T-cell (primary cell): ENCODE measurements at regions not wholly inside any gene's neighbourhood (a gene's known extent, or its start where the extent isn't known, plus 50 kb on each side); places are given as distances from the start of the nearest gene placed in this dataset.

Experiments
- ATAC-seq, 4 experiments: fragments of 200-7000 bp in 3 of 4; fragments of 150-1000 bp in 1 of 4; cut with Tn5 transposase; replicated peaks in 1 of 4; 1 replicate in 3 of 4; 2 replicates in 1 of 4; pipeline ENCODE4 v1.10.0; 2021; ENCODE audit warnings: moderate library complexity in 3 of 4, mild to moderate bottlenecking in 2 of 4, moderate number of reproducible peaks in 1 of 4
- CTCF ChIA-PET, 2 donors: fragments of 300-600 bp; sonication (Branson Sonifier 250); formaldehyde crosslinking; loops; one replicate each; lab custom pipeline; 2022; ENCODE audit warnings: antibody characterized with exemption in 2 of 2; lab: Charles Lee
- POLR2A ChIA-PET, 2 donors: fragments of 300-600 bp; sonication (Branson Sonifier 250); formaldehyde crosslinking; loops; one replicate each; lab custom pipeline; 2022; ENCODE audit warnings: antibody characterized with exemption in 2 of 2; lab: Charles Lee
- DNase-seq, 35 experiments: peaks; one replicate each; pipeline versions ENCODE4 v3.0.0 to v3.0.0-alpha.2; 2013 to 2023
- H3K27ac ChIP-seq: one replicate; pipeline ENCODE4 v1.5.1; 2013; ENCODE audit warnings: low read length
- H3K27me3 ChIP-seq, 2 experiments: replicated peaks in 1 of 2; 1 replicate in 1 of 2; 2 replicates in 1 of 2; pipeline versions ENCODE4 v1.6.1 to v1.7.0; 2013; ENCODE audit warnings: low read length in 1 of 2, mixed read lengths in 1 of 2; ENCODE audit not compliant: control insufficient read depth in 2 of 2, insufficient read depth in 2 of 2; ENCODE audit errors: extremely low read depth in 1 of 2
- H3K36me3 ChIP-seq, 2 donors: 1 replicate in 1 of 2; 2 replicates in 1 of 2; pipeline versions ENCODE4 v1.6.1 to v1.7.0; 2013; ENCODE audit warnings: low read length in 1 of 2; ENCODE audit not compliant: control insufficient read depth in 2 of 2, insufficient read depth in 1 of 2; ENCODE audit errors: extremely low read depth in 1 of 2
- H3K4me1 ChIP-seq, 2 experiments: 1 replicate in 1 of 2; 2 replicates in 1 of 2; pipeline versions ENCODE4 v1.6.1 to v1.7.0; 2013; ENCODE audit warnings: low read length in 2 of 2, mixed read lengths in 1 of 2; ENCODE audit not compliant: insufficient read depth in 2 of 2, control insufficient read depth in 1 of 2; ENCODE audit errors: extremely low read depth in 1 of 2
- H3K4me3 ChIP-seq, 2 donors: 1 replicate in 1 of 2; 2 replicates in 1 of 2; pipeline versions ENCODE4 v1.5.1 to v1.7.0; 2013; ENCODE audit warnings: mild to moderate bottlenecking in 2 of 2, low read length in 1 of 2, moderate library complexity in 1 of 2; ENCODE audit not compliant: control insufficient read depth in 1 of 2; ENCODE audit errors: extremely low read depth in 1 of 2
- H3K9me3 ChIP-seq: 2 replicates; pipeline ENCODE4 v1.7.0; 2013
- H3K27ac Mint-ChIP-seq, 2 donors: one replicate each; pipeline ENCODE4 v1.8.0; 2020 to 2021; ENCODE audit warnings: mild to moderate bottlenecking in 2 of 2, mixed read lengths in 2 of 2
- H3K27me3 Mint-ChIP-seq, 2 donors: one replicate each; pipeline ENCODE4 v1.8.0; 2021 to 2022; ENCODE audit warnings: mixed read lengths in 2 of 2
- H3K36me3 Mint-ChIP-seq: one replicate; pipeline ENCODE4 v1.8.0; 2021; ENCODE audit warnings: mixed read lengths
- H3K4me1 Mint-ChIP-seq, 3 donors: one replicate each; pipeline ENCODE4 v1.8.0; 2020 to 2022; ENCODE audit warnings: mixed read lengths in 3 of 3, mild to moderate bottlenecking in 1 of 3
- H3K4me3 Mint-ChIP-seq, 3 donors: one replicate each; pipeline ENCODE4 v1.8.0; 2020 to 2022; ENCODE audit warnings: mild to moderate bottlenecking in 3 of 3, mixed read lengths in 3 of 3, moderate library complexity in 3 of 3
- H3K9me3 Mint-ChIP-seq, 3 donors: one replicate each; pipeline ENCODE4 v1.8.0; 2020 to 2022; ENCODE audit warnings: mixed read lengths in 3 of 3
- WGBS: methylation state at CpG from one replicate; pipeline ENCODE4 v1.1.5; 2013; ENCODE audit warnings: missing lambda C conversion rate; ENCODE audit not compliant: insufficient coverage; 5-methylcytosine and 5-hydroxymethylcytosine counted together

DNA sequence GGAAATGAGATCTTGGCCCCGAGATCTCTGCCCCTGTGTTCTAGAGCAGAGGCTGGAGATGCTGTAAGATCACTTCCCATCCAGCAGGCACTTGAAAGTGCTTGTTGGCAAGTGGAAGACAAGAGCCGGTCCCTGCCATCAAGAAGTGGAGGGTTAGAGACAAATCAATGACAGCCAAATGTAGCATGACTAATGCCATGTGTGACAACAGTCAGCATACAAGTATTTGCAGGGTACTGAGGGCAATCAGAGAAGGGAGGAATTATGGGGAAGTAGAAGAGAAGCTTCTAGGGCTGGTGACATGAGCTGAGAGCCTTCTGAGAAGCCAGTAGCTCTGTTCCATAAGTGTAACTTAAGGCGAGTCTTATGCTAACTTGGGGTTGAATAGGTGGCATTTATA is 58.6 kb downstream of the TMEM17 start:
- no peaks in the 10 kb centered on the region for H3K27me3 Mint-ChIP-seq
- ATAC-seq = no peak
- H3K27ac ChIP-seq = no peak overlapping the region
- DNase-seq = no peak
- H3K9me3 Mint-ChIP-seq = no peaks in the 10 kb centered on the region
- H3K4me3 ChIP-seq = no peak overlapping the region
- H3K9me3 ChIP-seq = no peaks in the 10 kb centered on the region
- no peaks in the 10 kb centered on the region for H3K36me3 Mint-ChIP-seq
- H3K27me3 ChIP-seq = no peaks in the 10 kb centered on the region
- ChIA-PET CTCF (interaction anchor here (0.6 to 2.1 kb wide), 2 partner anchors 10 to 1414 kb away, joined by 3 to 16 read pairs; no protein-coding TSS in a partner anchor), POLR2A (no interaction called here)
- no peak overlapping the region for H3K27ac Mint-ChIP-seq
- no peaks in the 10 kb centered on the region for H3K4me1 Mint-ChIP-seq
- H3K4me1 ChIP-seq = no peaks in the 10 kb centered on the region
- 92% methylated on average over 2 of the region's 3 CpGs for WGBS
- no peaks in the 10 kb centered on the region for H3K36me3 ChIP-seq
- no peak overlapping the region for H3K4me3 Mint-ChIP-seq

DNA sequence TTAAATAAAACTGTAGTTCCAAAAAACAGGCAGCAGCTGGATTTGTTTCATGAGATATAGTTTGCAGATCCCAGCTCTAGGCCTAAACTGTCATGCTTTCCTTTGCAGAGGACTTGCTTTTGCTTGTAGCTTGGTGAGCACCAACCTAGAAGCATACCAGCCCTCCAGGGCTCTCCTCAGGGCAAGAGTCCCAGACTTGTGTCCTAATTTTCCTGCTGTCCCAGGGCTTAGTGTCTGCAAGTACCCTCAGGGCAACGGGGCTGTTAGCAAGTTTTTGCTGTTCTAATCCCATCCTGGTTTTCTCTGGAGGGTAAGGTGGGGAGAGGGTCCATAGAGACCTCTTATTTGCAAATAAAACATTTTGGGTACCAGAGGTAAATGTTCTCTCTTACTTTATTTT is 59.5 kb downstream of the TMEM17 start:
- no peaks in the 10 kb centered on the region for H3K9me3 Mint-ChIP-seq
- WGBS = no CpG with 5 or more reads among the region's 1 CpG
- ATAC-seq (no peak), DNase-seq (no peak)
- no peak overlapping the region for H3K27ac Mint-ChIP-seq
- no peaks in the 10 kb centered on the region for H3K27me3 ChIP-seq
- H3K4me1 ChIP-seq = no peaks in the 10 kb centered on the region
- H3K4me1 Mint-ChIP-seq = no peaks in the 10 kb centered on the region
- no peak overlapping the region for H3K4me3 ChIP-seq
- CTCF ChIA-PET = interaction anchor here in 1 of 2 donors (2.1 kb wide), 1 partner anchor 11 kb away, joined by 16 read pairs; no protein-coding TSS in a partner anchor
- no peaks in the 10 kb centered on the region for H3K9me3 ChIP-seq
- H3K27me3 Mint-ChIP-seq = no peaks in the 10 kb centered on the region
- H3K36me3 Mint-ChIP-seq = no peaks in the 10 kb centered on the region
- H3K4me3 Mint-ChIP-seq = no peak overlapping the region
- POLR2A ChIA-PET = no interaction called here
- H3K36me3 ChIP-seq = no peaks in the 10 kb centered on the region
- H3K27ac ChIP-seq = no peak overlapping the region

DNA sequence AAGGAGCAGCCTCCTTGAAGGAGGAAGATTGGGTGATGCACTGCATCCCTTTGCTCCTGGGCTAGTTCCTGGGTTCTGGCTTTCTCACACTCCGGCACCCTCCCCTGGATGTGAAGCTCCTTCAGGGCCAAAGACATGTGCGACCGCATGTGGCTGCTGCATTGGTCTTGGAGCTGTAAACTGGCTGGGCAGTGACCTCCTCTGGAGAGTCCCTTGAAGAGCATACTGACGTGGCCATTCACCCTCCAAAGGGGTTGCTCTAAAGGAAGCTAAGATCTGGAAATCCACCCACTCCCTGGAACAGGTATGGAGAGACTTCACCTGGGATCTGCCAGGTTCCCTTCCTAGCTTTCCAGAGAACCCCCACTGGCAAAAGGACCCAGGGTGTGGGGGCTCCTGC is 62.1 kb downstream of the TMEM17 start:
- H3K36me3 Mint-ChIP-seq = no peaks in the 10 kb centered on the region
- no peak overlapping the region for H3K4me3 Mint-ChIP-seq
- DNase-seq = no peak
- no peak for ATAC-seq
- H3K27me3 Mint-ChIP-seq = no peaks in the 10 kb centered on the region
- WGBS = 94% methylated on average over 2 of the region's 4 CpGs
- H3K9me3 Mint-ChIP-seq = no peaks in the 10 kb centered on the region
- ChIA-PET POLR2A (interaction anchor here in 1 of 2 donors (0.5 kb wide), 1 partner anchor 24 kb away, joined by 3 read pairs; no protein-coding TSS in a partner anchor), CTCF (interaction anchor here in 1 of 2 donors (0.6 to 0.7 kb wide), 2 partner anchors 336 to 1800 kb away, joined by 3 read pairs; no protein-coding TSS in a partner anchor)
- no peak overlapping the region for H3K4me3 ChIP-seq
- no peaks in the 10 kb centered on the region for H3K27me3 ChIP-seq
- no peaks in the 10 kb centered on the region for H3K4me1 ChIP-seq
- no peaks in the 10 kb centered on the region for H3K36me3 ChIP-seq
- no peaks in the 10 kb centered on the region for H3K9me3 ChIP-seq
- no peaks in the 10 kb centered on the region for H3K4me1 Mint-ChIP-seq
- no peak overlapping the region for H3K27ac Mint-ChIP-seq
- H3K27ac ChIP-seq = no peak overlapping the region

DNA sequence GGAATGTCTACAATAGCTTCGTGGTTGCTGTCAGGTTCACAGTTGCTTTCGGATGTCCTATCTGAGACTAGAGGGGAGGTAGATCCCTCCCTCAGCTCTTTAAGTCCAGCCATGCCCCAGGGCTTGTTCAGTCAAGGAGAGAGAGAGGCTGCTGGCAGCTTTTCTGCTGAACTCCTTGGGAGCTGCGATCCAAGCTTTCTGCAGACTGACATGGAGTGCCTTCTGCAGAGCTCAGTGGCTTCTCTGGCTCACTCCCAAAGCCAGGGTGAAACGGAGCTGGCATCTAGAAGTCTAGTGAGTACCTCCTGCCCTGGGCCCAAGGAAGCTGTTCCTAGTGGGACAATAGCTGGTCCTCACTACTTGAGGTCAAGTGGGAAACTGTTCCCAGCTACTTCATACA is 62.5 kb downstream of the TMEM17 start:
- H3K27me3 Mint-ChIP-seq = no peaks in the 10 kb centered on the region
- H3K27ac Mint-ChIP-seq = no peak overlapping the region
- ChIA-PET POLR2A (interaction anchor here in 1 of 2 donors (0.5 kb wide), 1 partner anchor 24 kb away, joined by 3 read pairs; no protein-coding TSS in a partner anchor), CTCF (interaction anchor here in 1 of 2 donors (0.7 kb wide), 1 partner anchor 1799 kb away, joined by 3 read pairs; no protein-coding TSS in a partner anchor)
- Histone ChIP-seq H3K9me3 (no peaks in the 10 kb centered on the region), H3K4me1 (no peaks in the 10 kb centered on the region), H3K27ac (no peak overlapping the region), H3K36me3 (no peaks in the 10 kb centered on the region), H3K27me3 (no peaks in the 10 kb centered on the region), H3K4me3 (no peak overlapping the region)
- no peaks in the 10 kb centered on the region for H3K4me1 Mint-ChIP-seq
- 67% methylated on average over 2 of the region's 4 CpGs for WGBS
- DNase-seq (no peak), ATAC-seq (no peak)
- no peaks in the 10 kb centered on the region for H3K36me3 Mint-ChIP-seq
- H3K9me3 Mint-ChIP-seq = no peaks in the 10 kb centered on the region
- H3K4me3 Mint-ChIP-seq = no peak overlapping the region

DNA sequence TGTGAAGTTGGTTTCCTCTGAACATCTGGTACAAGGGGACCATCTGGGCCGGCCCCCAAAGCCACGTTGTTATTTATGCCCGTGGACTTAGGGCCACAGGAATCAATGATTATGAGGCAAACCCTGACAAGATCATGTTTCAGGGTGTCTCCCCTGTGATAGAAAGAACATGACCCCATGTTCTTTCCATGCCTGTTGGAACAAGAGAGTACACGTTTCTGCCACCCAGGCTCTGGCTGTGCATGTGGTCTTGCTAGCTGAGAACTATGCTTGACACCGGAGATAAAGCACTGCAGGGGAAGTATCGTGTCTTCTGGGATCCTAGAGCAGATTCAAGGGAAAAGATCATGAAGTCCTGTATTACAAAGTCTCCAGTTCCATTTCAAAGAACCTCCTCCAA is 64.2 kb downstream of the TMEM17 start:
- H3K27ac Mint-ChIP-seq = no peak overlapping the region
- no peaks in the 10 kb centered on the region for H3K4me1 Mint-ChIP-seq
- no peak for DNase-seq
- CTCF ChIA-PET = no interaction called here
- Histone ChIP-seq H3K27ac (no peak overlapping the region), H3K36me3 (no peaks in the 10 kb centered on the region), H3K9me3 (no peaks in the 10 kb centered on the region), H3K4me3 (no peak overlapping the region), H3K4me1 (no peaks in the 10 kb centered on the region), H3K27me3 (no peaks in the 10 kb centered on the region)
- ATAC-seq = no peak
- H3K9me3 Mint-ChIP-seq = no peaks in the 10 kb centered on the region
- H3K4me3 Mint-ChIP-seq = no peak overlapping the region
- no peaks in the 10 kb centered on the region for H3K27me3 Mint-ChIP-seq
- H3K36me3 Mint-ChIP-seq = no peaks in the 10 kb centered on the region
- 79% methylated on average over 6 of the region's 6 CpGs for WGBS
- POLR2A ChIA-PET = no interaction called here

DNA sequence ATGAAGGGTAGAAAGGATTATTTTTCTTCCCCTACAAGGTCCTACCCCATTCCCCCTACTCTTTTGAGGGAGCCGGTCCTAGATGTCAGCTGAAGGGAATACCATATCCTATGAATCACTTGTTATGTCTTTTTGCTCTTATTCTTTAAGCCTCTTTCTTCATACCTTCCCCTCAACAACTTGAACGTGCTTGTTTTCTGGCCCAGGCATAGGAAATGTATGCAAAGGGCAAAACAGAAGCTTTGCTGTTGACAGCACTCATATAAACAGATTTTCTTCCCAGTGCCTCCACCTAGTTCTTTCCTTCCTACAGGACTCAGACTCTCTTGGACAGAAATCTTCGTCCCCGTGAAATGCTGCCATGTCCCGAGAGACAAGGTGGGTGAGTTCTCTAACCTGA is 64.6 kb downstream of the TMEM17 start:
- no peak for ATAC-seq
- ChIA-PET CTCF (no interaction called here), POLR2A (no interaction called here)
- no peaks in the 10 kb centered on the region for H3K4me1 Mint-ChIP-seq
- Histone ChIP-seq H3K4me3 (no peak overlapping the region), H3K36me3 (no peaks in the 10 kb centered on the region), H3K27me3 (no peaks in the 10 kb centered on the region), H3K27ac (no peak overlapping the region), H3K9me3 (no peaks in the 10 kb centered on the region), H3K4me1 (no peaks in the 10 kb centered on the region)
- H3K27me3 Mint-ChIP-seq = no peaks in the 10 kb centered on the region
- no peak for DNase-seq
- no peaks in the 10 kb centered on the region for H3K9me3 Mint-ChIP-seq
- H3K4me3 Mint-ChIP-seq = no peak overlapping the region
- H3K36me3 Mint-ChIP-seq = no peaks in the 10 kb centered on the region
- H3K27ac Mint-ChIP-seq = no peak overlapping the region
- WGBS = 91% methylated on average over 3 of the region's 5 CpGs
